Gastroesophageal sphincter (tissue), 4 donors: ENCODE measurements at regions not wholly inside any gene's neighbourhood (a gene's known extent, or its start where the extent isn't known, plus 50 kb on each side); places are given as distances from the start of the nearest gene placed in this dataset.

ENCODE experiments used
- ATAC-seq: fragments of 150-250 bp; one replicate; pipeline ENCODE4 v1.9.1; 2016; ENCODE audit warnings: mild to moderate bottlenecking, moderate library complexity
- H3K27ac ChIP-seq, 4 donors: fragments of 200-600 bp; sonication (generic) in 3 of 4; 1 replicate in 3 of 4; 2 replicates in 1 of 4; pipeline ENCODE4 v1.5.1; 2016 to 2019
- H3K27me3 ChIP-seq: fragments of 200-600 bp; sonication (generic); one replicate; pipeline ENCODE4 v1.5.1; 2019
- H3K36me3 ChIP-seq, 2 donors: fragments of 200-600 bp; sonication (generic); one replicate each; pipeline ENCODE4 v1.5.1; 2019; ENCODE audit warnings: control low read depth in 1 of 2
- H3K4me1 ChIP-seq, 3 donors: fragments of 200-600 bp; sonication (generic); 1 replicate in 2 of 3; 2 replicates in 1 of 3; pipeline ENCODE4 v1.5.1; 2016 to 2019; ENCODE audit warnings: control low read depth in 2 of 3
- H3K4me3 ChIP-seq, 2 donors: fragments of 200-600 bp; sonication (generic); one replicate each; pipeline ENCODE4 v1.5.1; 2019; ENCODE audit warnings: mild to moderate bottlenecking in 1 of 2, moderate library complexity in 1 of 2
- H3K9me3 ChIP-seq, 3 donors: fragments of 200-600 bp; sonication (generic); one replicate each; pipeline ENCODE4 v1.5.1; 2017 to 2019; ENCODE audit warnings: control low read depth in 2 of 3
- EP300 ChIP-seq: sonication (generic); formaldehyde crosslinking; IDR thresholded peaks from one replicate; pipeline ENCODE4 v1.6.1; 2017; ENCODE audit warnings: antibody characterized with exemption, mild to moderate bottlenecking
- POLR2A ChIP-seq, 2 donors: fragments of 450-650 bp; IDR thresholded peaks; one replicate each; pipeline ENCODE4 v1.6.1; 2017; ENCODE audit warnings: antibody characterized with exemption in 2 of 2, mild to moderate bottlenecking in 2 of 2, moderate library complexity in 1 of 2
- POLR2AphosphoS5 ChIP-seq: sonication (generic); formaldehyde crosslinking; IDR thresholded peaks from one replicate; pipeline ENCODE4 v1.6.1; 2017; ENCODE audit warnings: antibody characterized with exemption
- WGBS, 2 donors: methylation state at CpG; one replicate each; pipeline ENCODE4 v1.1.5; 2018; ENCODE audit warnings: low coverage in 1 of 2; 5-methylcytosine and 5-hydroxymethylcytosine counted together
- TF ChIP-seq, protein P1 (sequence below), 4 experiments: fragments of 200-600 bp in 2 of 4; fragments of 450-650 bp in 2 of 4; sonication (generic) in 1 of 4; IDR thresholded peaks; one replicate each; pipeline ENCODE4 v1.5.1; 2017 to 2019; ENCODE audit warnings: antibody characterized with exemption in 4 of 4, mild to moderate bottlenecking in 2 of 4, moderate library complexity in 2 of 4

DNA sequence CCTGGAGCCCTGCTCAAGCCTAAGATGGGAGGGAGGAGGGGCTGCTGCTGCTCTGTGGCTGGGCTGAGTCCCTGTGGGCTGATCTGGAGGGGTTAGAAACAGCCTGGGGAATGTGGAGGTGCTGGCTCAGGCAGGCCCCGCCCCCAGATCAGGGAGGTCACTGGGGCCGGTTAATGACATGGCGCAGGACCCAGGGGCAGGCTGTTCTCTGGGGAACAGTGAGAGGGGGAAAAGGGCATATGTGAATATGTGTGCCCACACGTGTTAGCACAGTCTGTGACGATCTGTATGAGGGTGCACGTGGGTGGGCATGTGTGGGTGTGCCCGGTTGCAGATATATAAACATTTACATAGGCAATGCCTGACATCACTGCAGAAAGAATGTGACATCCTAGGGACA is 143.5 kb downstream of the MIAT start:
- 7 to 21% methylated on average over 2 to 4 of the region's 7 CpGs for WGBS, 2 donors
- Histone ChIP-seq H3K9me3 (no peaks in the 10 kb centered on the region), H3K27ac (no peak overlapping the region), H3K4me3 (no peak overlapping the region), H3K36me3 (no peaks in the 10 kb centered on the region), H3K27me3 (no peaks in the 10 kb centered on the region), H3K4me1 (no peaks in the 10 kb centered on the region)
- no peak for TF ChIP-seq EP300
- no peak for TF ChIP-seq POLR2AphosphoS5
- TF ChIP-seq, protein P1, sequence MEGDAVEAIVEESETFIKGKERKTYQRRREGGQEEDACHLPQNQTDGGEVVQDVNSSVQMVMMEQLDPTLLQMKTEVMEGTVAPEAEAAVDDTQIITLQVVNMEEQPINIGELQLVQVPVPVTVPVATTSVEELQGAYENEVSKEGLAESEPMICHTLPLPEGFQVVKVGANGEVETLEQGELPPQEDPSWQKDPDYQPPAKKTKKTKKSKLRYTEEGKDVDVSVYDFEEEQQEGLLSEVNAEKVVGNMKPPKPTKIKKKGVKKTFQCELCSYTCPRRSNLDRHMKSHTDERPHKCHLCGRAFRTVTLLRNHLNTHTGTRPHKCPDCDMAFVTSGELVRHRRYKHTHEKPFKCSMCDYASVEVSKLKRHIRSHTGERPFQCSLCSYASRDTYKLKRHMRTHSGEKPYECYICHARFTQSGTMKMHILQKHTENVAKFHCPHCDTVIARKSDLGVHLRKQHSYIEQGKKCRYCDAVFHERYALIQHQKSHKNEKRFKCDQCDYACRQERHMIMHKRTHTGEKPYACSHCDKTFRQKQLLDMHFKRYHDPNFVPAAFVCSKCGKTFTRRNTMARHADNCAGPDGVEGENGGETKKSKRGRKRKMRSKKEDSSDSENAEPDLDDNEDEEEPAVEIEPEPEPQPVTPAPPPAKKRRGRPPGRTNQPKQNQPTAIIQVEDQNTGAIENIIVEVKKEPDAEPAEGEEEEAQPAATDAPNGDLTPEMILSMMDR (IDR thresholded peaks at IDR 0.05), result no peak
- no peak for TF ChIP-seq POLR2A (IDR thresholded peaks at IDR 0.05)
- no peak for ATAC-seq

DNA sequence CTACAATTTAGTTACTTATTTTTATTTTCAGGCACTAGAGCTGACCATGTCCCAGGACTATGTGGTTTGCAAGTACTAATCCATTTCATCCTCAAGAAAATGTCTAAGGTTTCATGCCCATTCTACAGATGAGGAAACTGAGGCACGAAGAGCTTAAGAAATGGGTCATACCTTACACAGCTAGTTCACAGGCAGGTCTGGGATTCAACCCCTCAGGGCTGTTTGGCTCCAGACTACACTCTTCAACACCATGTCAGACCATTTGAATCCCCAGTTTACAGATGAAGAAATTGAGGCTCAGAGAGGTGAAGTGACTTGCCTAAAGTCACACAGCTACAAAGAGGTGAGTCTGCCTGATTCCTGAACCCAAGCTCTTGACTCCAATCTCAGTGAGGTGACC is 144.1 kb downstream of the MIAT start:
- ATAC-seq, result no peak
- WGBS, 2 donors, result 63% methylated on average over 1 of the region's 1 CpG; no CpG with 5 or more reads in 1 of the 2 donors
- Histone ChIP-seq H3K4me3 (no peak overlapping the region), H3K27ac (no peak overlapping the region), H3K27me3 (no peaks in the 10 kb centered on the region), H3K36me3 (no peaks in the 10 kb centered on the region), H3K9me3 (no peaks in the 10 kb centered on the region), H3K4me1 (no peaks in the 10 kb centered on the region)
- TF ChIP-seq EP300 (no peak), POLR2A (IDR thresholded peaks at IDR 0.05) (no peak)
- TF ChIP-seq, protein P1 (IDR thresholded peaks at IDR 0.05), result no peak

DNA sequence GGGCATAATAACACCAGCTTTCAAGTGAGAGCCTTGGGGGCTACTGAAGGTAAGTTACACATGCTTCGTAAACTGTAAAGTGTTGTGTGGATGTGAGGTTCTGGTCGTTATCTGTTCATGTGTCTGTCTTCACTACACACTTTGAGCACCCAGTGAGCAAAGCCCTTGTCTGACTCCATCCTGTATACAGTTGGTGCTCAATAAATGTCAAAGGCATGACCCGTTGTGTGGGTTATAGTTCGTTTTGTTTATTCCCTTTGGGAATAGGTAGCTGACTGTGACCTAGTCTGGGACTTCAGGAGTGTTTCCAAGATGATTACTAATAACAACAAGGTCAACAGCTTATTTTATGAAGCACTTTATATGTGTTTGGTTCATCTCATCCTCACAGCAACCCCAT is 146.9 kb downstream of the MIAT start:
- H3K36me3 ChIP-seq, result no peaks in the 10 kb centered on the region
- 90 to 94% methylated on average over 2 to 3 of the region's 4 CpGs for WGBS, 2 donors
- H3K9me3 ChIP-seq, result no peaks in the 10 kb centered on the region

DNA sequence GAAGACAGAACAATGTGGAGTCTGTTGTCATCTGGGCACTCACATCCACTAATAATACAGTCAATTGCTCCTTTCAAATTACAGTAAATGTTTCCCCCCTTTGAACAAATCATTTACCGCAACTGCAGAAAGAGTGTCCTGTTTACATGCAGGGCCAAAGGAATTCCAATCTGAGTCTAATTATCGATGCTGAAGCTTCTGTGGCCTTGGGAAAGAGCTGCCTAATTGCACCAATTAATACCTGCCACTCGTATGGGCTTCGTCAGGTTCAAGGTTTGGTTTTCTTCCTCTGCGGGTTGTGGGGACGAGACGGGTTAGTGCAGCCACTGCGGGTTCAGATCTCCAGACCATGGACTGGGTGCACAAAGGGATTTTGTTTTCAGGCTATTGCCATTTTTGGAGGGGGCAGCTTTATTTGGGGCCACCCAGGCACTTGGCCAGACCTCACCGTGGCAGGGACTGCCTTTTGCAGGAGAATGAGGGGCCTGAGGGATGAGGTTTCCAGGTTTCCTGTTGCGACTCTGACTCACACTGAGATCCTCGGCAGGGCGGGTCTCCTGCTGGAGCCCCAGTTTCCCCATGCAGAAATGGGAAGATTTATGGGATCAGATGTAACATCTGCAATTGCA is 147.6 kb downstream of the MIAT start:
- no peak for ATAC-seq
- H3K4me1 ChIP-seq, result no peaks in the 10 kb centered on the region
- H3K4me3 ChIP-seq, result no peak overlapping the region
- TF ChIP-seq, protein P1 (IDR thresholded peaks at IDR 0.05), result no peak
- no peak for TF ChIP-seq POLR2A (IDR thresholded peaks at IDR 0.05)
- no peak for TF ChIP-seq EP300
- no peaks in the 10 kb centered on the region for H3K27me3 ChIP-seq
- no peaks in the 10 kb centered on the region for H3K9me3 ChIP-seq
- no peak overlapping the region for H3K27ac ChIP-seq
- WGBS, 2 donors, result 72 to 100% methylated on average over 1 to 3 of the region's 12 CpGs
- no peaks in the 10 kb centered on the region for H3K36me3 ChIP-seq

More for the DNA sequence above, 146.9 kb downstream of the MIAT start:
- Histone ChIP-seq H3K4me1 (no peaks in the 10 kb centered on the region), H3K27me3 (no peaks in the 10 kb centered on the region), H3K4me3 (no peak overlapping the region), H3K27ac (no peak overlapping the region)
- no peak for ATAC-seq
- TF ChIP-seq POLR2A (IDR thresholded peaks at IDR 0.05) (no peak), EP300 (no peak), POLR2AphosphoS5 (no peak)
- TF ChIP-seq, protein P1 (IDR thresholded peaks at IDR 0.05), result no peak

DNA sequence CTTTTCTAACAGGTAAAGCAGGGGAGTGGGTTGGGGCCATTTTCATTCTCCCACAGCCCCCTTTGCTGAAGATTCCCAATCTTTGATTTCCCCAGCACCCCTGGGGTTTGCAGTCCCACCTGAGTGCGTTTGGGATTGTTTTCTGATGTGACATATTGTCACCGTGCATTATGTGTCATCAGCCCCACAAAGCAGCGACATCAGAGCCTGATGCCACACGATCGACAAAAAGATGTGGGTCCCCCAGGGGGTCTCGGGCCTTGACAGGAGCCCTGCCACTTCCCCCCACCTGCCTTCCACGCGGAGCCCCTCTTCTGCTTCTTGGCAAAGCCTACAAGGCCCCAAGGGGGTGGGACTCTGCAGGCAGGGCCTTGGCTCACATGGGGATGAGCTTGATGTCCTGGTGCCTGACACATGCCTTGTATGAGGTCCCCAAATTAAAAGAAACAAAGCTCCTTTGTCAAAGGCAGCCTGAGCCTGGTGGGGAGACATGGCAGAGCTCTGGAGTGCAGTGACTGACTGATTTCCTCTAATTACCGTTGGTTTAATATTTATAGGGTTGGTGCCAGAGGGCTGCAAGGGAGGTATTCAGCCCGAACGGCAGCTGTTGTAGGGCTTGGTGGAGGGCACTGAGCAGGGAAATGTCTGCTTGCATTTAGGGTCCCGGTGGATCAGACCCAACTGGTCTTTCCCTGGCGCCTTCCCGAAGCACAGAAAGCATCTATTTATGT is 149.2 kb downstream of the MIAT start:
- no peak overlapping the region for H3K27ac ChIP-seq
- no peaks in the 10 kb centered on the region for H3K4me1 ChIP-seq
- no peaks in the 10 kb centered on the region for H3K9me3 ChIP-seq
- H3K27me3 ChIP-seq, result no peaks in the 10 kb centered on the region
- TF ChIP-seq POLR2A (IDR thresholded peaks at IDR 0.05) (no peak), POLR2AphosphoS5 (no peak)
- TF ChIP-seq, protein P1 (IDR thresholded peaks at IDR 0.05), result no peak
- no peak overlapping the region for H3K4me3 ChIP-seq
- WGBS, 2 donors, result 60 to 90% methylated on average over 3 to 8 of the region's 14 CpGs
- H3K36me3 ChIP-seq, result no peaks in the 10 kb centered on the region
- no peak for ATAC-seq
